Nephron progenitor cell (in vitro differentiated cells): ENCODE measurements at regions not wholly inside any gene's neighbourhood (a gene's known extent, or its start where the extent isn't known, plus 50 kb on each side); places are given as distances from the start of the nearest gene placed in this dataset.

ENCODE experiments used
- DNase-seq: peaks from one replicate; pipeline ENCODE4 v3.0.0; 2021
- H3K27ac Mint-ChIP-seq: 2 replicates; pipeline ENCODE4 v1.8.0; 2021; ENCODE audit warnings: mild to moderate bottlenecking, moderate library complexity, mixed read lengths
- H3K27me3 Mint-ChIP-seq: 2 replicates; pipeline ENCODE4 v1.8.0; 2021; ENCODE audit warnings: mild to moderate bottlenecking, low read depth, mixed read lengths; ENCODE audit not compliant: poor library complexity
- H3K36me3 Mint-ChIP-seq: 2 replicates; pipeline ENCODE4 v1.8.0; 2021; ENCODE audit warnings: low read depth, mixed read lengths
- H3K4me1 Mint-ChIP-seq: 2 replicates; pipeline ENCODE4 v1.8.0; 2021; ENCODE audit warnings: mixed read lengths
- H3K4me3 Mint-ChIP-seq: 2 replicates; pipeline ENCODE4 v1.8.0; 2021; ENCODE audit warnings: mild to moderate bottlenecking, moderate library complexity, mixed read lengths
- H3K9me3 Mint-ChIP-seq: 2 replicates; pipeline ENCODE4 v1.8.0; 2021; ENCODE audit warnings: mild to moderate bottlenecking, moderate library complexity, mixed read lengths
- CTCF ChIP-seq: fragments of 200-600 bp; sonication (generic); IDR thresholded peaks from 2 replicates; pipeline ENCODE4 v1.5.0; 2021; ENCODE audit warnings: antibody characterized with exemption

GRCh38 chr11:69931060-69931910 is 112.1 kb upstream of the FGF3 start:
- Mint-ChIP-seq H3K4me1 (peaks cover 18% of the 10 kb centered on the region), H3K27me3 (peaks cover 40% of the 10 kb centered on the region), H3K9me3 (no peaks in the 10 kb centered on the region), H3K36me3 (no peaks in the 10 kb centered on the region), H3K27ac (no peak overlapping the region), H3K4me3 (no peak overlapping the region)
- DNase-seq = no peak
- TF ChIP-seq CTCF = no peak

GRCh38 chr11:69931994-69932910 is 113.0 kb upstream of the FGF3 start:
- H3K27me3 Mint-ChIP-seq = peaks cover 32% of the 10 kb centered on the region
- no peak for TF ChIP-seq CTCF
- H3K36me3 Mint-ChIP-seq = no peaks in the 10 kb centered on the region
- no peak for DNase-seq
- no peak overlapping the region for H3K27ac Mint-ChIP-seq
- H3K4me1 Mint-ChIP-seq = peaks cover 18% of the 10 kb centered on the region
- no peaks in the 10 kb centered on the region for H3K9me3 Mint-ChIP-seq
- H3K4me3 Mint-ChIP-seq = no peak overlapping the region

- no peak overlapping the region for H3K27ac Mint-ChIP-seq
- DNase-seq = no peak
- no peak overlapping the region for H3K4me3 Mint-ChIP-seq
- no peaks in the 10 kb centered on the region for H3K9me3 Mint-ChIP-seq
- H3K36me3 Mint-ChIP-seq = no peaks in the 10 kb centered on the region
- H3K27me3 Mint-ChIP-seq = peaks cover 22% of the 10 kb centered on the region
- no peak for TF ChIP-seq CTCF
- H3K4me1 Mint-ChIP-seq = peaks cover 25% of the 10 kb centered on the region
Measured at GRCh38 chr11:69934861-69935494, 115.8 kb upstream of the FGF3 start.

- Mint-ChIP-seq H3K4me3 (no peak overlapping the region), H3K36me3 (no peaks in the 10 kb centered on the region), H3K27me3 (peaks cover 17% of the 10 kb centered on the region), H3K4me1 (peaks cover 32% of the 10 kb centered on the region), H3K9me3 (no peaks in the 10 kb centered on the region), H3K27ac (no peak overlapping the region)
- TF ChIP-seq CTCF = no peak
- DNase-seq = no peak
Measured at GRCh38 chr11:69935941-69936505, 116.8 kb upstream of the FGF3 start.

GRCh38 chr11:69936771-69937170 is 117.6 kb upstream of the FGF3 start:
- Mint-ChIP-seq H3K4me1 (peaks cover 36% of the 10 kb centered on the region), H3K4me3 (no peak overlapping the region), H3K27ac (no peak overlapping the region), H3K9me3 (no peaks in the 10 kb centered on the region), H3K27me3 (peaks cover 17% of the 10 kb centered on the region), H3K36me3 (no peaks in the 10 kb centered on the region)
- no peak for DNase-seq
- no peak for TF ChIP-seq CTCF
